ENCODE measurements at regions not wholly inside any gene's neighbourhood (a gene's known extent, or its start where the extent isn't known, plus 50 kb on each side); places are given as distances from the start of the nearest gene placed in this dataset.

DNA sequence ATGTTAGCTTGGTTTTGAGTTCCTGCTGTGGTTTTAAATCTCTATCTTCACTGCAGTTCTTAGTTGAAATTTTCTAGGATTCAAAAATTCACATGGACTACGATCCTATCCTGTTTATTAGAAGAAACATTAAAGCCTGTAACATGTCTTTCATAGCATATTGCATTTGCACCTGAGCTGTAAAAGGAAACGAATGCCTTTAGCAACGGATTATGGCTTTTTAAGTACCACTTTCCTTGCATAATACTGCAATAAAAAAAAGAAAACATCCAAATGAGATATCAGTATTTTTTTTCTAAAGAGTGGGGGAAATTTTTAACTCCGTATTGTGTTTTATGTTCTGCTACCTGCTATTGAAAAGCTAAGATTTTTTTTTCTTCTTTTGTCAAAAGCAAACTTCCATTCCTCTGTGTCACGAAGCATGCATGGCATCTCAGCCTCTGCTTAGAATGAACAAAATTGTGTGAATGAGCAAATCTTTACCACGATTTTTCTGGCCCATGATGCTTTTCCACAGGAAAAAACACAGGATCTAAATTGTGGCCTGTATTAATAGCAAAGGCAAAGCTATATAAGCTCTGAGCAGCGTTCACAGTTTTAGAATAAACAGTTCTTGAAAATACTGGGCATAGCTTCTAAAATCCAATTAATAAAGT is 110.0 kb upstream of the CDIN1 start:
- DNase-seq (ENCODE audit: low spot score) = no peak

DNA sequence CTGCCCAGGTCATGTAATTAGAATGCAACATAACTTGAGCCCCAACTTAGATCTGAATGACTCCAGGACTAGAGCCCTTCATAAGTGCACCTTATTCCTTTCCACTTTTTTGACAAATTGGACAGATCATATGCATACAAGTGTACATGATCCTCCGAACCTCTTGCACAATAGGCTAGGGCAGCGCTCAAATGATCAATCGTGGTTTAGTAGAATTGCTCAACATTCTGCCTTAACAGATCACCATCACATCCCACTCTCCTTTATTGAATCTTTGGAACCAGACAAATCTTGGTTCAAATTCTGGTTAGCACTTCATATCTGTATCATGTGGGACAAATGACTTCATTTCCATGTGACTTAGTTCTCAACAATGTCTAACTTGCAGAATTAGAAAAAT is 106.8 kb upstream of the CDIN1 start:
- DNase-seq (ENCODE audit: low spot score) = no peak

DNA sequence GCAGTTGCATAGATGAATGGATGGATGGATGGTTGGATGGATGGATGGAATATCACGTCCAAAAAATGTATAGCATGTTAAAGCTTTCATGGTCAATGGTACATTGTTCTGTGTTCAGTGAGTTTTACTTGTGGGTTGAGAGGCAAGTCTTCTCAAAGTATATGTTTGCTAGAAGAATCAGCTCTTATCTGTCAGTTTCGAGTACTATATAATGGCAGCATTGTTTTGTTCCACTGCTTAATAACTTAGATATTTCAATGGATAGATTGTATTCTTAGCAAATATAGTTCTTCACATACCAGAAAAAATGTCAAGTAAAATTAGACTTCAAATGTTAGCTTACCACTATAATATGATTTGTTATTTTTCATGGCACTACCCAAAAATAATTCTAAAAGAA is 100.9 kb upstream of the CDIN1 start:
- DNase-seq (ENCODE audit: low spot score) = no peak

DNA sequence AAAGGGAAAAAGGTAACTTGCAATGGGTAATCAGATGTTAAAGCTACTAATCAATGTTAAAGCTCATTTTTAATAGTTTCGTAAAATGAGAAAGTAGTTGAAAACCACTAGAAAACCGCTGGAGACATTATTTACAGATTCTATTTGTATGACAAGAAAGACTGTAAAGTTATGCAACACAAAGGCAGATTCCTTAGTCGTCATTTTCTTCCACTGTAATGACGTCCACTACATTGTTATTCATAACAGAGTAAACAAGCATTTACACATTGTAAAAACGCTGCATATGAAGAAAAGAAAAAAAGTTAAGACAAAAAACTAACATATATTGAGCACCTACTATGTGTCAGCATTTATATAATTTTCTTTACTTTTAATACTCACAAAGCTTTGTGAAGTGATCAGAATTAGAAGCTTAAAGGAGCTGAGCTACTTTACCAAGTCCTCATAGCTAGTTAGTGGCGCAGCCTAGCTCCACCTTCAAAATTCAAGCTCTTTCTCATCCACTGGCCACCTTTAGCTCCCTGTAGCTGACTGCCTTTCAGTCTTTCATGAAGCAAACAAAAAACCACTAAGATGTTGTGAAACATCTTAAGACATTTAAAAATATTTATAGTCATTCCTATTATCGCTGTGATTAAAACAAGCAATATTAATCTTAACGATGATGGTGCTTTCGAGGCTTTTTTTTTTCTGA is 100.1 kb upstream of the CDIN1 start:
- no peak for DNase-seq (ENCODE audit: low spot score)

DNA sequence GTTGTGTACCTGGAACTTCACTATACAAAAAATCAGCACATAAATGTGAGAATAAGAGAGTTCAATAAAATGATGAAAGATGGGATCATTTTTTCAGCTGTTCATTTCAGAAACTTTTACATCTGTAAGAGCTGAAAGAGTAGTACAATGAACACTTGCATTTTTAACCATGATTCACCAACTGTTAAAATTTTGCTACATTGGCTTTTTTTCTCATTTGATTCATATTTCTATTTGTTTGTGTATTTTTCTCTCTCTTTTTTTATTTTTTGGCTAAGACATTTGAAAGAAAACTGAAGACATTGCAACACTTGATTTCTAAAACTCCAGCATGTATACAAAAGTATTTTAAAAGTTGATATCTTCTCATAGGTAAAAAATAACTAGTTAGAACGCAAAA is 98.3 kb upstream of the CDIN1 start:
- no peak for DNase-seq (ENCODE audit: low spot score)

DNA sequence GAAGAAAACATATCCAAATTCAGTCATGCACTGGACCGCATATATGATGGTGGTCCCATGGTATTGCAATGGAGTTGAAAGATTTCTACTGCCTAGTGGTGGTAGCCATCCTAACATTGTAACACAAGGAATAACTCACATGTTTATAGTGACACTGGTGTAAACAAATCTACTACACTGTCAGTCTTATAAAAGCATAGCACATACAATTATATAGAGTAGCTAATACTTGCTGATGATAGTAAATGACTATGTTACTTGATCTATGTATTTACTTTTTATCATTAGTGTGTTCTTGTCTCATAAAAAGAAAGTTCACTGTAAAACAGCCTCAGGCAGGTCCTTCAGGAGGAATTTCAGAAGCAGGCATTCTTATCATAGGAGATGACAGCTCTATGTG is 96.0 kb upstream of the CDIN1 start:
- no peak for DNase-seq (ENCODE audit: low spot score)

DNA sequence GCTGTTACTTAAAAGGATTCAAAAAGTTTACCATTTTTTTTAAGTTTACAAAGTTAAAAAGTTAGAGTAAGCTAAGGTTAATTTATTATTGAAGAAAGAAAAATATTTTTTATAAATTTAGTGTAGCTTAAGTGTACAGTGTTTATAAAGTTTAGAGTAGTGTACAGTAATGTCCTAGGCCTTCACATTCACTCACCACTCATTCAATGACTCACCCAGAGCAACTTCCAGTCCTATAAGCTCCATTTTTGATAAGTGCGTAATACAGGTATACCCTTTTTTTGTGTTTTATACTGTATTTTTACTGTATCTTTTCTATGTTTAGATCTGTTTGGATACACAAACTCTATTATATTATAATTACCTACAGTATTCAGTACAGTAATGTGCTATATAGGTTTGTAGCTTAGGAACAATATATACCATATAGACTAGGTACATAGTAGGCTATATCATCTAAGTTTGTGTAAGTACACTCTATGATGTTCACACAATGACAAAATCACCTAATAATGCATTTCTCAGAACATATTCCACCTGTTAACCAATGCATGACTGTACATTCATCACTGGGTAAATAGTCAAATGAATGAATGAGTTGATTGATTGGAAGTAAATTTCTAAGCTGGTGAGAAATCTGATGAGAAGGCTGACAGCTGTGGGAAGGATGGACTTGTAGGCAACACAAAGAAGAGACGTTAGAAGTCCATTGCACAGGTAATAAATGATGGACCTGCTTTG is 95.2 kb upstream of the CDIN1 start:
- no peak for DNase-seq (ENCODE audit: low spot score)

DNA sequence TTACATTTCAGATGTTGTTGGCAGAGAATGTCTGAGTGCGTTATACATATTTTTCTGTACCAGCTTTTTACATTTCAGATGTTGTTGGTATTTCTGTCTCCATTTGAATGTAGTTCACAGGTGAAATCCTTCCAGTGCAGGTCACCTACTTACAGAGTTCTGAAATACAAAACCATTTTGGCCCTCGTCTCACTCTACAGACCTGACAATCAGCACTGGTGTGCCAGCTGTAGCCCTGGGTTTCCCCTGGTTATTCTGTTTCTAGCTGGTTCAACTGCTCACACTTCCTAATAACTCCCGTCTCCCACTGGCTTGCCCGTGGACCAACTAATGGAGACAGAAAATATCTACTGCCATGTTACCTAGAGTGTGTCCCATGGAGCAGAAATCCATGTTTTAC is 87.5 kb upstream of the CDIN1 start:
- no peak for DNase-seq (ENCODE audit: low spot score)

DNA sequence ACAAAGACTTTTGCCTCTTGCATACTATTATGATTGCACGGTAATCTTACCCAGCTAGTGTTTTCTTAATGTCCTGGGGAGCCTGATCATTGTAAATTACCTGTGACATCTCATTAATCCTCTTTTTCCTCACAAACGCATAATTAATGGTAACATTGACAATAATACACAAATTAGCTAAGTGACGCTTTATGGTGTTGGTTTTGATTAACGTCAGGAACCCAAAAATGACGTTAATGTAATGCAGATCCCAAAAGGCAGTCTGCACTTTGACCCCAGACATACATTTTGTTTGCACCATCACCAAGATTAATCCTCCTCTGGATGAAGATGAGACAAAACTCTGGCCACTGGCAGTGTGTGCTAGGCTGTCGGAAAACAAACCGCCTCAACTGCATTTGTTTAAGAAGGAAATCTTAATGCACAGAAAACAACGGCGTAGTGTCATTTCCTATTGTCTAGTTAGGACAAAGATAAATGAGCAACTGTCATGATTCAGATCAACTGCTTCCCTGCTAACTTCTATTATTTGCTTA is 83.9 kb upstream of the CDIN1 start:
- DNase-seq (ENCODE audit: low spot score) = no peak

DNA sequence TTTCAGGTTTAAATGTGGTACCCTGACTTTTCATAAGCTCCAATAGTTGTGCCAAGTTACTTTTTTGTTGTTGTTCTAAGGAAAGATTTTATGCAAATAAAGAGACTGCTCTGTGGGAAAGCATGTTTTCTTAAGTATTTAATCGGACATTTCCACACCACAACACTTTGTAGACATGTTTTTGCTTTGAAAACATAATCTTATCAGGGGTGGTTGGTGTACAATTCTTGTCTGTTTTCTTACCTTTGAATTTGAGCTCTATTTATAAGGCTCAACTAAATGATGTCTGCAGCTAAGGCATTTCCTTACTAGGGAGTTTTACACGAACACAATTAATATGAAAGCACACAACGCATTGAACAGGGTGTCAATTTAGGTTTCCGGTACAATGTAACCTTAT is 81.5 kb upstream of the CDIN1 start:
- DNase-seq (ENCODE audit: low spot score) = no peak

DNA sequence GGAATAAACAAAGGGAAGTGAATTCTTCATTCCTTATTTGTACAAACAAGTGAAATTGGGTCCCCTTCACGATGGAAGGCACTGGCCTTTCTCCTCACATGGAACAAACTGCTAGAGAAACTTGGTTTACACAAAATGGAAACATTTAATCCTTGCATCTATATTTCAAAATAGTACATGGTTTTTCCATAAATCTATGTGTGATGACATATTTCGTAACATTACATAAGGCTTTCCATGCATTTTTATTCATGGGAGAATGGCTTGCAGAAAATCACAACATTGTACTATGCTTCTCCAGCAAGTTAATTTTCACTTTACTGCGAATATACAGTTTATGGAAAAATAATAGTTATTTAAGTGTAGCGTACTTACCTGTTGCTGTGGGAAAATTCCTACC is 81.0 kb upstream of the CDIN1 start:
- no peak for DNase-seq (ENCODE audit: low spot score)

DNA sequence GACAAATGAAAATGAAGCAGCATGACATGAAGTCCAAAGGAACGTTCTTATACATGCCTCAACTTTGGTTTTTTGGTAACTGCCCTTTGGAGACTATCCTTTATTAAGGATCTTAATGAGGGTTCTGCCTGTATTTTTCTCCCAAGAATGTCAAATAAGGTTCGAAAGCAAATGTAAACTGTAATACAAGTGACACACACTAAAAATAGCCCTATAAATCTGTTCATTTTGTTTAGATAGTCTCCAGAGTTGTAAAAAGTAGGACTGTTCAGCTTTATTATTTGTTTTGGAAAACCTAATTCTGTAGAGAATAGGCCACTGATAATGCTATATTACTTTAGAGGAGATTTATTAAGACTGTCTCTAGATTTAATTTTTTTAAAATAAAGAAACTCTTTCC is 80.5 kb upstream of the CDIN1 start:
- DNase-seq (ENCODE audit: low spot score) = no peak

DNA sequence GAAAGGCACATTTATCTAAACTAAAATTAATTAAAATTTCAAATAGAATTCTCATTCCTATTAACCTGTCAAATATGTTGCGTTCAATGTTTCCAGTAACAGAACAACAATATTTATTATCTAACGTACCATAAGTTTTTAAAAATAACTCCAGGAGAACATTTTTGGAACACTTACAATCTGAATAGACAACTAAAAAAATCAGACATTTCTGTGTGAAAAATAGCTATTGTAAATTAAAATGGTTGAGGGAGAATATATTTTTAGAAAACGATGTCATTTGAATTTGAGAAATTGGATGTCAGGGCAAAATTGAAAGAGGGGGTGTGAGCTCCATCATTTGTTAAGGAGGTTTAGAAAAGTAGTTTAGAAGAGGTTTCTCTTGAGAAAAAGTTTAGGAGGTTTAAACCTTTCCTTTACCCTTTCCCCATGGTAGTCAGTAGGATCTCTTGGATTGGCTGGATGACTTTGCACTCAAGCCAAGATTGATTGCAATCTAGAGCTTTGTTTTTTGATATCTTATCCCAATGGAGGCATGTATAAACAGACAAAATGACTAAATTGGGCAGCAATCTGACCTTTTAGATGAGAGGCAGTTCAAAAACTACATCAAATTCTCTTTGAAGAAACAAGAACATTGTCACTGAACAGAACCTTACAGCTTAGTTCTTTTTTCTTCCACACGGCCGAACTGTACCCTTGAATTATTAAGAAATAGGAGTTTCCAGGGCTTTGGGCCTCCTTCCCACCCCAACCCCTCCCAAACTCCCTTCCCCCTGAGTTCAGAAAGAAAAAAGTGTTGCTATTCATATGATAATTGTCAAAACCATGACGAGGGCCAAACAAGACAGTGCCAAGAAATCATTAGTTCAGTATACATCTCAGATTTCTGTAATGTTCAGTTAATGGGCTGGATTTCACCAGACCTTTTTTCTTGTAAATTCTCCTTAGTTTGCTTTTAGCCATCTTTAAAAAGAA is 79.7 kb upstream of the CDIN1 start:
- no peak for DNase-seq (ENCODE audit: low spot score)

DNA sequence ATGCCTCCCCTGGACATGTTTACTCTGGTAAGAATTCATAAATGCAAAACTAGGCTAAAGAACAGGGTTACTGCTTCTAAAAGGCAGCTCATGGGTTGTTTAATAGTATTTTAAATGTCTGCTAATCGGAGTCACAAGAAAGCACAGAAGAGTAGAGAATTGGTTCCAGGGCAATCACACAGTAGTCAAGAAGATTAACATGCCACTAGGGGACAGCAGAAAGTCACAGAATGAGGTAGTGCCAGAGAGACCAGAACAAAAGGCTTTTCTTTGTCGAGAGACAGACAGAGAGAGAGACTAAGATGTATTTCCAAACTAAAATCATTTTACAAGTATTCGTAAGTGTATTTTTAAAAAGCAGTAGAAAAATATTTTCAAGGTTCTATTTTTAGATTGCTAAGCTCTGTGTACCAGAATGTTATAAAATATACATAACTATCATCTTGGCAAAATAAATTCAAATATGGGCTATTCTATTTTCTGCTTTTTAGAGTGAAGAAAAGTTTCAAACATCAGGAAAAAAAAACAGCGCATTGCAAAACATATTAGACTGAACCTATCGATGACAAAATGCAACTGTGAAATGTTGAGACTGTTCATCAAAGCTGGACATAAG is 78.3 kb upstream of the CDIN1 start:
- DNase-seq (ENCODE audit: low spot score) = no peak

DNA sequence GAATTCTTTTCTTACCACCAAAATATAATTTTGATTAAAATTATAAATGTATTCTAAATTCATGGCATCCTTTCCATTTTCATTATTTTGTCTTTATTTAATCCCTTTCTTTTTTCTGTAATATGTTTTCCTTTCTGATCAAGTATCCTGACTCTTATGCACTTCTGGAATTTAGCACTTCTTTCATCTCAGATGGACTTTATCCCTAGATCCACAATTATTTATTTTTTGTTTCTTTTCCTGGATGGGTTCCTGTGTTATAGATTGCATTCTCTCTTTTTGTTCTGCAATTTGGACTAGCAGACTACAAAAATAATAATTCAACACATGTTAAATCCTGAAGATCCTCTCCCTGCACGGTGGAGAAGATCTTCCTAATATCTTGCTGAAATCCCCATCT is 76.9 kb upstream of the CDIN1 start:
- DNase-seq (ENCODE audit: low spot score) = no peak

DNA sequence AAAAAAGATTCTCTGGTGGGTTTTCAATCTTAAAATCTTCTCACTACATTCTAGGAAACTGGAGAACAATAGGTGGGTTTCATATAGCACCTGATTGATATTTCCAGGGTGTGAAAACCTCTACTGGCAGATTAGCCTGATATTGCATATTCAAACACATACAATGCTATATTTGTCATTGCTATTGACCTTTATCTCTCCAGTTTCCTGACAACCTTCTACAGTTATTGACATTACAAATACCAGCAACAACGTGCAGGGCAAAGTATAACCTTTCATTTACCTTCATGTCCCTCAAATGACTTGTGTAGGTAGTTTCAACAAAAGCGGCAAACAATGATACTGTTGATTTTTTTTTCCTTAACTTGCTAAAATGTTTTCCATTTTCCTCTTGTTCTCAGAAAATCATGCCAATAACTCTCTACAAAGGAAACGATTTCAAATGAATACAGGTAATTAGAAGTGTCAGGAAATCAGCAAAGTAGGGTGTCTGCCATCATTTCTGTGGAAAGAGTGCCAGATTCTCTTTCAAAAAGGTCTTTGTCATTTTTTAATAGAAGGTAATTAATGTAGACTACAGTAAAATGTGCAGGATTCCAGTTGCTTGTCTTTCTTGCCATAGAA is 72.6 kb upstream of the CDIN1 start:
- no peak for DNase-seq (ENCODE audit: low spot score)

DNA sequence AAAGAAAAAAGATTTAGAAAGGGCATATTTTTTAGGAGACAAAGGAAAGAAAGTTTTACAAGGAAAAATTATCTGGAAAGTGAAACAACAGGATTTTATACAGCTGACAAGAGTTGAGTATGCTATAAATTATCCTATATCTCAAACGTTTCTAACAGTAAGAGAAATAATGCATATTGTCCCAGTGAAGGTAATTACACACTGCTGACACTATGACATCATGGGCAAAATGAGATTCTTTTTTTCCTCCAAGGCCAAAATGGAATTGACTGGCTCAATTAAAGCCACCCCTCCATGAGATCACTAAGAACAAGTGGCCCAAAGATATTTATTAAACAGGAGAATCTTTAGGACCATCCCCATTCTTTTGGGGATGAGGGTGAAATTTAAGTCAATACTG is 72.0 kb upstream of the CDIN1 start:
- no peak for DNase-seq (ENCODE audit: low spot score)

DNA sequence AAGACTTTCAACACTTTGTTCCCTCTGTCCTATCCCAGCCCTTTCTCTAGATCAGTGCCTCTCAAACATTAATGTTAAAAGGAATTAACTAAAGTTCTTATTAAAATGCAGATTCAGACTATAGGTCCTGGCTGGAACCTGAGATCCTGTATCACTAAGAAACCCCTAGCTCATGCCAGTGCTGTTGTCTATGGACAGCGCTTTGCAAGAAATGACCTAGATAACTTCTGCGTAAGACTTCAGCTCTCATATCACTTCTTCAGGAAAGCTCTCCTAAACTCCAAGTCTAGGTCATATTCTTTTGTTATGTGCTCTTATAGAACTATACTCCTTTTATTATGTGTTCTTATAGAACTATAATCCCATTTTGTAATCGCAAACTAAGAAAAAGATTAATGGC is 67.8 kb upstream of the CDIN1 start:
- DNase-seq (ENCODE audit: low spot score) = no peak

DNA sequence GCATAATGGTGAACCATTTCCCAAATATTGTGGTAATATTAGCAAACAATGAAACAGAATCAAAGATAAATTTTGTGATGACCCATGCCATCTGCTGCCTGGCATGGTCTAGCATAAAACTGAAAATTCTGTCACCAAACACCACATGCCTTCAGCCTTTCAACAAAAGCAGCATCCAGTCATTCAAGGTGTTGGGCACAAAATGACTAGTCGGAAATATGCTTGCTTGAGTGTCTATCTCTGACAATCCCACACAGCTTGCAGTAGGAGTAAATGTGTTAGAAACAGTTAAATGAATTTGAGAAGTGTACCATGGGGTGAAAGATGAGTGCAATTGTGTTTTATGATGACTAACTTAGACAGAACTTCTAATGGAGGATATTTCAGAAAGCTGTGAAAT is 61.7 kb upstream of the CDIN1 start:
- no peak for DNase-seq (ENCODE audit: low spot score)

DNA sequence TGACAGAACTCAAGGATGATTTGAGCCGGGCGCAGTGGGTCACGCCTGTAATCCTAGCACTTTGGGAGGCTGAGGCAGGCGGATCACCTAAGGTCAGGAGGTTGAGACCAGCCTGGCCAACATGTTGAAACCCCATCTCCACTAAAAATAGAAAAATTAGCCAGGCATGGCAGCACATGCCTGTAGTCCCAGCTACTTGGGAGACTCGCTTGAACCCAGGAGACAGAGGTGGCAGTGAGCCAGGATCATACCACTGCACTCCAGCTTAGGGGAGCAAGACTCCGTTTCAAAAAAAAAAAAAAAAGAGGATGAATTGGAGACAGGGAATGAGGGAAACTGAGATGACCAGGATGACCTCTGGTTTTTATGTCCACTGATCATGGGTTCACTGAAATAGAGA is 60.4 kb upstream of the CDIN1 start:
- DNase-seq (ENCODE audit: low spot score) = no peak

DNA sequence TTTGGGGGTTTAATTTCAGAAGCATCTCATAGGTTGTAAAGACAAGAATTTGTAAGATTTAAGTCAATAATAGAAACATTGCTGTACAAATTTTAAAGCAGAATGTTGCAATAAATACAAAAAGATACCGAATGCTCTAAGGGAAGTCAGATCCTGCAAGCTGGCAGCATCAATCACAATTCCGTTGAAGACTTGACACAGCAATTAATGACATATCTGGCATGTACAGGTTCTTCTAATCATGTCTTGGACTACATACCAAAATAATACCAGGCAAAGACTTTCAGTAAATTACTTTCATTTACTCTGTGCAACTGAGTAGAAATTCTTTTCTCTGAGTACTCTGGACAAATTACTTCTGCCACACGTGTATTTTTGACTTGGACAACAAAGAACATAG is 54.0 kb upstream of the CDIN1 start:
- no peak for DNase-seq (ENCODE audit: low spot score)

All from left forelimb (tissue), 1 donor.